ENCODE measurements at regions not wholly inside any gene's neighbourhood (a gene's known extent, or its start where the extent isn't known, plus 50 kb on each side); places are given as distances from the start of the nearest gene placed in this dataset.

DNA sequence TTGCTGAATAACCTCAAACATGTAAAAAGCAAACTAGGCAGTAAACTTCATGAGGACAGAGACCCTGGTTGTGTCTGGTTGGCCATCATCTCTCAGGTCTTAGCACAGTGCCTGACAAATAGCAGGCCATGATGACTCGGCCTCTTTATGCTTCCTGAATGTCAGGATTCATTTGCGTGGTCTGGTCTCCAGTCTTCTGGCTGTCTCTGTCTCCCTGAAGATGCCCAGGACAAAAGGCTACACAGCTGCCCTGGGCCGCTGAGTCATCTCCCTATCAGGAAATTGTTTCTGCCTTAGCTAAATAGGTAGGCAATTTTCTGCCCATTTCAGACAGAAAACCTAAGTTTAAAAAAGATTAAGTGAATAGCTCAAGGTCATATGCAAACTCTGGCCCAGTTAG is 84.1 kb upstream of the FNDC3A start:
- Histone ChIP-seq H3K9ac (ENCODE audit: insufficient read depth in 1 of 2, low read depth in 2 of 2, low read length in 2 of 2) (no peak overlapping the region), H3K27ac (ENCODE audit: extremely low read depth, low read depth, low read length) (no peak overlapping the region), H3K36me3 (ENCODE audit: control insufficient read depth, insufficient read depth, low read length) (no peaks in the 10 kb centered on the region), H3K4me3 (no peak overlapping the region), H3K9me3 (replicated peaks; ENCODE audit: control insufficient read depth, insufficient read depth, low read depth, low read length) (no peaks in the 10 kb centered on the region), H3K27me3 (ENCODE audit: control insufficient read depth in 2 of 2, insufficient read depth in 2 of 2, low read length in 2 of 2) (no peaks in the 10 kb centered on the region; a peak in 2 of 5 replicates), H3K9me1 (ENCODE audit: control insufficient read depth, insufficient read depth, low read length) (no peaks in the 10 kb centered on the region), H3K4me1 (replicated peaks in 1 of 2; ENCODE audit: control insufficient read depth in 2 of 2, insufficient read depth in 2 of 2, low read length in 2 of 2) (no peaks in the 10 kb centered on the region), H3K4me2 (ENCODE audit: insufficient read depth, low read length) (no peak overlapping the region), H3K79me2 (ENCODE audit: control insufficient read depth, insufficient read depth, low read length) (no peaks in the 10 kb centered on the region), H2AFZ (ENCODE audit: low read depth, low read length) (no peak overlapping the region), H4K20me1 (replicated peaks; ENCODE audit: control insufficient read depth, insufficient read depth, low read length) (no peaks in the 10 kb centered on the region)
- ATAC-seq (no peak), FAIRE-seq (no peak), DNase-seq (ENCODE audit: extremely low read depth in 1 of 4, low spot score in 3 of 4) (no peak)
- TF ChIP-seq FOXM1 (IDR thresholded peaks at IDR 0.05; ENCODE audit: low read depth) (no peak), FOXM1 (CRISPR knock-in tag; IDR thresholded peaks at IDR 0.05; ENCODE audit: low read depth) (no peak), SMAD4 (CRISPR knock-in tag; conservative IDR thresholded peaks at IDR 0.05) (no peak), ZSCAN29 (IDR thresholded peaks at IDR 0.05) (no peak), EGR1 (conservative IDR thresholded peaks at IDR 0.05) (no peak), COPS2 (conservative IDR thresholded peaks at IDR 0.05) (no peak), ASH1L (IDR thresholded peaks at IDR 0.05; ENCODE audit: borderline replicate concordance, low read depth, partially characterized antibody) (no peak), ZZZ3 (IDR thresholded peaks at IDR 0.05) (no peak), SOX6 (IDR thresholded peaks at IDR 0.05) (no peak), ZNF512 (tag; IDR thresholded peaks at IDR 0.05) (no peak)
- TF ChIP-seq, protein P1, sequence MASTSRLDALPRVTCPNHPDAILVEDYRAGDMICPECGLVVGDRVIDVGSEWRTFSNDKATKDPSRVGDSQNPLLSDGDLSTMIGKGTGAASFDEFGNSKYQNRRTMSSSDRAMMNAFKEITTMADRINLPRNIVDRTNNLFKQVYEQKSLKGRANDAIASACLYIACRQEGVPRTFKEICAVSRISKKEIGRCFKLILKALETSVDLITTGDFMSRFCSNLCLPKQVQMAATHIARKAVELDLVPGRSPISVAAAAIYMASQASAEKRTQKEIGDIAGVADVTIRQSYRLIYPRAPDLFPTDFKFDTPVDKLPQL (IDR thresholded peaks at IDR 0.05; ENCODE audit: extremely low read depth, insufficient read length) = no peak
- TF ChIP-seq, protein P2, sequence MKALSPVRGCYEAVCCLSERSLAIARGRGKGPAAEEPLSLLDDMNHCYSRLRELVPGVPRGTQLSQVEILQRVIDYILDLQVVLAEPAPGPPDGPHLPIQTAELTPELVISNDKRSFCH (CRISPR knock-in tag; IDR thresholded peaks at IDR 0.05) = no peak
- TF ChIP-seq, protein P2 (tag; IDR thresholded peaks at IDR 0.05) = no peak
- no TSS peak for BruUV-seq (replicated peaks)
- CTCF ChIA-PET (ENCODE audit: low intra/inter-chr PET ratio) = no interaction called here
- WGBS (ENCODE audit: insufficient coverage, low coverage, missing lambda C conversion rate) = 0% methylated on average over 3 of the region's 3 CpGs
- POLR2A ChIA-PET = no interaction called here
- intact Hi-C loops (cut with micrococcal nuclease) = no loop called here
- in situ Hi-C loops (cut with MboI) = no loop called here

All from K562 (cell line).